ENCODE measurements at regions not wholly inside any gene's neighbourhood (a gene's known extent, or its start where the extent isn't known, plus 50 kb on each side); places are given as distances from the start of the nearest gene placed in this dataset.

DNA sequence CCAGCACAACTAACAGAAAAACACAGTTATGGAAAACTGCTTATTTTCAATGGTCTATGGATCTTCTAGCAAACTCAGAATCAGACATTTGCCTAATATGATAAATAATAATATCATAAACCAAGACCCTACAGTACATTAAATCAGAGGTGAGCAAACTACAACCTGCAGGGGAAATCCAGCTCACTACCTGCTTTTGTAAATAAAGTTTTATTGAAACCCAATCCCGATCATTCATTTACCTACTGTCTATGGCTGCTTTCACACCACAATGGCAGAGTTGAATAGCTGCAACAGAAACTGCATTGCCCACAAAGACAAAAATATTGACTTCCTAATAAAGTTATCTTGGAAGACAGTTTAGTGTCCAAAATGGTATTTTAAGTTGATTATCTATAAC lies 108.5 kb downstream of the ELAPOR2 start:
- in situ Hi-C loops (cut with HindIII; ENCODE audit: low sequenced_read_pairs) = loop anchor here (25.0 kb wide), 2 partner anchors 186 to 286 kb away; no protein-coding TSS in a partner anchor
- no peak overlapping the region for H3K4me3 ChIP-seq (ENCODE audit: low read depth, low read length)
- DNase-seq (ENCODE audit: low read depth) = no peak
- TF ChIP-seq, protein P1, sequence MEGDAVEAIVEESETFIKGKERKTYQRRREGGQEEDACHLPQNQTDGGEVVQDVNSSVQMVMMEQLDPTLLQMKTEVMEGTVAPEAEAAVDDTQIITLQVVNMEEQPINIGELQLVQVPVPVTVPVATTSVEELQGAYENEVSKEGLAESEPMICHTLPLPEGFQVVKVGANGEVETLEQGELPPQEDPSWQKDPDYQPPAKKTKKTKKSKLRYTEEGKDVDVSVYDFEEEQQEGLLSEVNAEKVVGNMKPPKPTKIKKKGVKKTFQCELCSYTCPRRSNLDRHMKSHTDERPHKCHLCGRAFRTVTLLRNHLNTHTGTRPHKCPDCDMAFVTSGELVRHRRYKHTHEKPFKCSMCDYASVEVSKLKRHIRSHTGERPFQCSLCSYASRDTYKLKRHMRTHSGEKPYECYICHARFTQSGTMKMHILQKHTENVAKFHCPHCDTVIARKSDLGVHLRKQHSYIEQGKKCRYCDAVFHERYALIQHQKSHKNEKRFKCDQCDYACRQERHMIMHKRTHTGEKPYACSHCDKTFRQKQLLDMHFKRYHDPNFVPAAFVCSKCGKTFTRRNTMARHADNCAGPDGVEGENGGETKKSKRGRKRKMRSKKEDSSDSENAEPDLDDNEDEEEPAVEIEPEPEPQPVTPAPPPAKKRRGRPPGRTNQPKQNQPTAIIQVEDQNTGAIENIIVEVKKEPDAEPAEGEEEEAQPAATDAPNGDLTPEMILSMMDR (IDR thresholded peaks at IDR 0.05; ENCODE audit: low read depth, low read length, missing control alignments) = no peak

DNA sequence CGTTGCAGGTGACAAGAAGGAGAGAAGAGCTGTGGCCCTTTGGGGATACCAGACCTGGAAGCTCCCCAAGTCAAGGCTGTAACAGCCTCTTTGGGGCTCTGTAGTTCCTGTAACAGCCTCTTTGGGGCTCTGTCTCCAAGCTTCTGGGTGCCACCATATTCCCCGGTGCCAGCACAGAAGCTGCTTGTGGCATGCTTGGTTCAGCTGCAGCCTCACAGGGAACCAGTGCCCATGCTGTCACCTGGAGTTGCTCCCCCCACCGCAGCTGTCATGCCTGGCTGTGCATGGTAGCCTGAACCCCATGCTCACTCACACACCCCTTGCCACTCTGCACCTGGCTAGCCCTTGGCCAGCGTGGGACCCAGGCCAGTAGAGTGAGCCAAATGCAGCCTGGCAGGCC lies 109.1 kb downstream of the ELAPOR2 start:
- in situ Hi-C loops (cut with HindIII; ENCODE audit: low sequenced_read_pairs) = loop anchor here (25.0 kb wide), 2 partner anchors 187 to 287 kb away; no protein-coding TSS in a partner anchor
- DNase-seq (ENCODE audit: low read depth) = no peak
- H3K4me3 ChIP-seq (ENCODE audit: low read depth, low read length) = no peak overlapping the region
- TF ChIP-seq, protein P1 (IDR thresholded peaks at IDR 0.05; ENCODE audit: low read depth, low read length, missing control alignments) = no peak

DNA sequence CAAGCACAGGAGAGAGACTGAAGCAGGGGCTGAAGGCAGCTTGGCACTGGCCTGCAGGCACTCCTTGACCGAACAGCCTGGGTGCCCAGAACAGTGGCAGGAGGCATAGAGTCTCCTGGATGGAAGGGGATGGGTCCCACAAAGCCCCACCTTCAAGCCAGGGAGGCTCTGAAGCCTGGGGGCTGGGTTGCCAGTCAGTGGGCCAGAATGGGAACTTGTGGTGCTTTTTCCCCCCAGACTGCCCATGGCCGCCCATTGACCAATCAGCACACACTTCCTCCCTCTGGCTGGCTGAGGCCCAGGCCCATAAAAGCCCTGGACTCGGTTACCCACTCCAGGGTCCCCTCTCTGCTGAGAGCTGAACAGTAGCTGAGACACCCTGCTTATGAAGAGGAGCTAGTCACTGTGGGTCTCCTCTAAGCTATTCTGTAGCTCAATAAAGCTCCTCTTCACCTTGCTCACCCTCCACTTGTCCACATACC lies 109.6 kb downstream of the ELAPOR2 start:
- TF ChIP-seq, protein P1 (IDR thresholded peaks at IDR 0.05; ENCODE audit: low read depth, low read length, missing control alignments) = no peak
- DNase-seq (ENCODE audit: low read depth) = no peak
- in situ Hi-C loops (cut with HindIII; ENCODE audit: low sequenced_read_pairs) = loop anchor here (25.0 kb wide), 2 partner anchors 187 to 287 kb away; no protein-coding TSS in a partner anchor
- no peak overlapping the region for H3K4me3 ChIP-seq (ENCODE audit: low read depth, low read length)

DNA sequence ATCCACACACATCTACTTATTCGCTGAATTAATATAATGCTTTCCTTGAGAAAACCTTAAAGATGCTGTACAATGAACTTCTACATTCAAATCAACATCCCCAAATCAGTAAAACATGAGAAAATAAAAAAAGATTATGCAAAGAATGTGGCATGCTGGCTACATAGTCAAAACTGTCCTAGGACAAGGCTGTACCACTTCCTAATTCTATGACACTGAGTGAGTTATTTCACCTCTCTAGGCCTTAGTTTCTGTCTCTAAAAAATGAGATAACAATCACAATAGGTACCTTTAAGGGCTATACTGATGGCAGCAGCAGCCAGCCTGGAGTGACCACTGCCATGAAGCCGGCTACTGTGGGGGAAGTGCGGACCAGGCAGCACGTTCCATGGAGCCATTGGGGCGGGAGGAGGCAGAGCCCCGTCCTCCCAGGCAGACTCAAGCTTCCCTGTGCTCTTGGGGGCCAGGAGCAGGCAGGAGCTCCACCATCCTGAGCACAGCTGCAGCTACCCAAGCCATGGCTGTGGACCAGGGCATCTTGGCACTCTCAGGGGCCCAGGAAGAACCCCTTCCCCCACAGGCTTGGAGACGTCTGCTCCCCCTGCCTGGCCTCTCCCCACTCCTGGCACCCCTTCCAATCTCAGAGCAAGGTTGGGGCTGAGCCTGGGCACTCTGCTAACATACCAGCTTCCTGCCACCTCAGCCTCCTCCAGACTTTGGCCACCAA lies 110.2 kb downstream of the ELAPOR2 start:
- in situ Hi-C loops (cut with HindIII; ENCODE audit: low sequenced_read_pairs) = no loop called here

DNA sequence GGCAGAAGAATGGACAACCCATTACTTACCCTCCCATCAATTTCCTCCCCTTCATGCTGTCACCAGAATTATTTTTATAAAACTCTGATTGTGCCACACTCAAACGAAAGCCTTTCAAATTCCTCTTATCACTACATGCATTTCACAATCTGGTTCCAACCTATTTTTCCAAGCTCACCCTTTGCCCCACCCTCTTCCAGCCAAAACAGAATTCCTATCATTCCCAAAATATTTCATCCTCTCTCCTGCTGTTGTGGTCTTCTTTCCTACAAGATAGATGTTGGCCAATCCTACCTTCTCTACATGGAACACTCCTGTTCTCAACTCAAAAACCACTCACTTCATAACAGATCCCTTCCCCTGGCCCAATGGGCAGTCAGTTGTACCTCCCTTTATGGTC lies 111.5 kb downstream of the ELAPOR2 start:
- no peak for DNase-seq (ENCODE audit: low read depth)
- TF ChIP-seq, protein P1 (IDR thresholded peaks at IDR 0.05; ENCODE audit: low read depth, low read length, missing control alignments) = no peak
- in situ Hi-C loops (cut with HindIII; ENCODE audit: low sequenced_read_pairs) = no loop called here
- no peak overlapping the region for H3K4me3 ChIP-seq (ENCODE audit: low read depth, low read length)

More for the DNA sequence above, 110.2 kb downstream of the ELAPOR2 start:
- no peak overlapping the region for H3K4me3 ChIP-seq (ENCODE audit: low read depth, low read length)
- TF ChIP-seq, protein P1 (IDR thresholded peaks at IDR 0.05; ENCODE audit: low read depth, low read length, missing control alignments) = no peak
- DNase-seq (ENCODE audit: low read depth) = no peak

DNA sequence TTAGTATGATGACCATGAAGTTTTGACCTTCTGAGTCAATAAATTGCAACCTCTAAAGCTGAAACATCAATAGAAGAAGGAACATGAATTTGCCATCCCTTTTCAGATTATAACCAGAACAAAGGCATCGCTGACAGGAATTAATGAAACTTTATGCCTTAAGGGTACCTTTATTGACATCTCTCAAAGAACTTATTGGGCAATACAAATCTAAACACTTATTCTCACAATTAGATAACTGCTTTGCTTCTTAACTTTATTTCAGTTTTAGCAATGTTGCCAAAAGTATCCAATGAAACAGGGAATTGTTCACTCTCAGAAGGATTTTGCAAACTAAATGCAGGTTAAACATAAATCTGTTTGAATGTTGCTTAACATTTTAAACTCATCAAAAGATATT lies 116.0 kb downstream of the ELAPOR2 start:
- in situ Hi-C loops (cut with HindIII; ENCODE audit: low sequenced_read_pairs) = no loop called here
- H3K4me3 ChIP-seq (ENCODE audit: low read depth, low read length) = no peak overlapping the region
- TF ChIP-seq, protein P1 (IDR thresholded peaks at IDR 0.05; ENCODE audit: low read depth, low read length, missing control alignments) = no peak

More for the DNA sequence above, 116.0 kb downstream of the ELAPOR2 start:
- no peak for DNase-seq (ENCODE audit: low read depth)

Measured in astrocyte of the cerebellum (primary cell).